ENCODE measurements at regions not wholly inside any gene's neighbourhood (a gene's known extent, or its start where the extent isn't known, plus 50 kb on each side); places are given as distances from the start of the nearest gene placed in this dataset.

DNA sequence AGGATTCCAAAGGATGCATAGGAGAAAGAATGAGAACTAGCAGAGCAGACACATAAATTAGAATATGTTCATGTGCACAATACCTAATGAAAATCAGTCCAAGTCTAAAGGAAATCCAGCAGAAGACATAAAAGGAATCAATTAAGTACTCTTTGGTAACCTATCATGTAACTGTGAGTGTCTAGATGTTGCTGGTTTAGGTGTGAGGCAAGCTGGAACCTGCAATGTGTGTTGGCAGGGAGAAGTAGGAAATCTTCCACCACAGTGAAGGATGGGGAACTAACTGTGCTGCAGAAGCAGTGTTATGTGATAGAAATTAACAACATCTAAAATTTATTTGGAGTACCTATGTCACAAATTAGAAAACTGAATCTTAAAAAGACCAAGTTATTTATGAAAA, 330.8 kb upstream of the DKK2 start:
- Histone ChIP-seq H3K4me2 (no peak overlapping the region), H3K79me2 (ENCODE audit: low read depth) (no peaks in the 10 kb centered on the region), H3K4me1 (replicated peaks; ENCODE audit: insufficient read depth) (no peaks in the 10 kb centered on the region), H3K9me2 (ENCODE audit: insufficient read depth) (no peaks in the 10 kb centered on the region), H3F3A (ENCODE audit: insufficient read depth, low read depth) (no peaks in the 10 kb centered on the region), H3K4me3 (no peak overlapping the region), H3K9me3 (ENCODE audit: insufficient read depth, low read depth) (no peaks in the 10 kb centered on the region), H2AFZ (no peak overlapping the region), H3K27ac (no peak overlapping the region), H3K27me3 (ENCODE audit: insufficient read depth, low read depth) (no peaks in the 10 kb centered on the region), H4K20me1 (ENCODE audit: insufficient read depth) (no peaks in the 10 kb centered on the region), H3K36me3 (ENCODE audit: low read depth) (no peaks in the 10 kb centered on the region)
- intact Hi-C loops (cut with micrococcal nuclease; ENCODE audit: unreplicated experiment) = no loop called here
- ChIA-PET POLR2A (ENCODE audit: unreplicated experiment) (no interaction called here), CTCF (no interaction called here)
- no peak for DNase-seq
- TF ChIP-seq EZH2 (IDR thresholded peaks at IDR 0.05; ENCODE audit: low read depth) = no peak
- TF ChIP-seq, protein P1, sequence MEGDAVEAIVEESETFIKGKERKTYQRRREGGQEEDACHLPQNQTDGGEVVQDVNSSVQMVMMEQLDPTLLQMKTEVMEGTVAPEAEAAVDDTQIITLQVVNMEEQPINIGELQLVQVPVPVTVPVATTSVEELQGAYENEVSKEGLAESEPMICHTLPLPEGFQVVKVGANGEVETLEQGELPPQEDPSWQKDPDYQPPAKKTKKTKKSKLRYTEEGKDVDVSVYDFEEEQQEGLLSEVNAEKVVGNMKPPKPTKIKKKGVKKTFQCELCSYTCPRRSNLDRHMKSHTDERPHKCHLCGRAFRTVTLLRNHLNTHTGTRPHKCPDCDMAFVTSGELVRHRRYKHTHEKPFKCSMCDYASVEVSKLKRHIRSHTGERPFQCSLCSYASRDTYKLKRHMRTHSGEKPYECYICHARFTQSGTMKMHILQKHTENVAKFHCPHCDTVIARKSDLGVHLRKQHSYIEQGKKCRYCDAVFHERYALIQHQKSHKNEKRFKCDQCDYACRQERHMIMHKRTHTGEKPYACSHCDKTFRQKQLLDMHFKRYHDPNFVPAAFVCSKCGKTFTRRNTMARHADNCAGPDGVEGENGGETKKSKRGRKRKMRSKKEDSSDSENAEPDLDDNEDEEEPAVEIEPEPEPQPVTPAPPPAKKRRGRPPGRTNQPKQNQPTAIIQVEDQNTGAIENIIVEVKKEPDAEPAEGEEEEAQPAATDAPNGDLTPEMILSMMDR (conservative IDR thresholded peaks at IDR 0.05) = no peak
- BruUV-seq (replicated peaks) = no TSS peak

DNA sequence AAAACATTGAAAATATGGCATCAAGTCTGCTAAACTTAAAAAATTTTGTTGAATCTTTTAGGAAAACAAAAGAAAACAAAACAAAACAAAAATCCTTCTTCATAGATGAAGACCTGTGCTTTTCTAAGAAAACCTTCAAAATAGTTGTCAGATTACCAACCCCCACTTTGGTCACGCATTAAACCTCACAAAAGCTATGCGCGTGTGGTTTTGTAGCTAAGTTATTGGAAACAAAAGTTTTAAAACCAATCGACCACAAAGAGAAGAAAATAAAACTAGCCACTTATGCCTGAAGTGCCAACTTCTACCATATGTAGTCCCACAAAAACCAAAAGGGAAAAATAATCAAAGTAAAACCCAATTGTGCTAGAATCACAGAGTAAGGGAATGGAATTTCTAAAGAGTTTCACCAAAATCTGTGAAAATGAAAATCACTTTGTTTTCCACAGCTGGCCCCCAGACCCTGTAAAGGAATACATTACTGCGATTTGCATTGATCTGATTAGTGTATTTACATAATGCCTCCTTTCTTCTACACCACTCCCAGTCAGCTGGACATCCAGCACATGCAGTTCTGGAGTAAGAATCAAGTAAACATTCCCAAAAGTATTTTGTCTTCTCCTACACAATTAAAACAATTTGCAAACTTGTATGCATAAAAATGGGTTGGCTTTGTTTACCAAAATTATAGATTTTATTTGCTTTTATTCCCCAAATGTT, 330.1 kb upstream of the DKK2 start:
- Histone ChIP-seq H3K79me2 (ENCODE audit: low read depth) (no peaks in the 10 kb centered on the region), H3K27ac (no peak overlapping the region), H3K4me1 (replicated peaks; ENCODE audit: insufficient read depth) (no peaks in the 10 kb centered on the region), H3K4me3 (no peak overlapping the region), H4K20me1 (ENCODE audit: insufficient read depth) (no peaks in the 10 kb centered on the region), H3K9me2 (ENCODE audit: insufficient read depth) (no peaks in the 10 kb centered on the region), H3K27me3 (ENCODE audit: insufficient read depth, low read depth) (no peaks in the 10 kb centered on the region), H2AFZ (no peak overlapping the region), H3K36me3 (ENCODE audit: low read depth) (no peaks in the 10 kb centered on the region), H3F3A (ENCODE audit: insufficient read depth, low read depth) (no peaks in the 10 kb centered on the region), H3K4me2 (no peak overlapping the region), H3K9me3 (ENCODE audit: insufficient read depth, low read depth) (no peaks in the 10 kb centered on the region)
- BruUV-seq (replicated peaks) = no TSS peak
- POLR2A ChIA-PET (ENCODE audit: unreplicated experiment) = no interaction called here
- CTCF ChIA-PET = no interaction called here
- DNase-seq = no peak
- intact Hi-C loops (cut with micrococcal nuclease; ENCODE audit: unreplicated experiment) = no loop called here
- TF ChIP-seq, protein P1 (conservative IDR thresholded peaks at IDR 0.05) = no peak
- TF ChIP-seq EZH2 (IDR thresholded peaks at IDR 0.05; ENCODE audit: low read depth) = no peak

DNA sequence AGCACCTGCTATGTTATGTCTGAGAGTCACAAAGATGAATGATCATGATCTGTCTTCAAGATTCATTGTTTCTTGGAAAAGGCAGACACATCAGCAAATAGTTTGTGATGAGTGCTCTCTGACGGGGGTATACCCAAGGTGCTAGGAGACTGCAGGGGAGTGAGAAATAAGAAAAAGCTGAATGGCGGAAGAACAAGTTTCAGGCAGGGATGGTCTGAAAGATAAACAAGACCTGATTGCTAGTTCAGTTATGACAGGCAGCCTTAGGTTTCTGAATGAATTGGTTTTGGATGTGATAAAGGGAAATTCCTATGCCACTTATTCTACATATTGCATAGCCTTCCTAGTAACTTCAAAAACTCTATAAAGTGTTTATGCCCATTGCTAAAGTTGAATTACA, 327.0 kb upstream of the DKK2 start:
- Histone ChIP-seq H3F3A (ENCODE audit: insufficient read depth, low read depth) (no peaks in the 10 kb centered on the region), H3K36me3 (ENCODE audit: low read depth) (no peaks in the 10 kb centered on the region), H4K20me1 (ENCODE audit: insufficient read depth) (no peaks in the 10 kb centered on the region), H3K9me2 (ENCODE audit: insufficient read depth) (no peaks in the 10 kb centered on the region), H3K4me1 (replicated peaks; ENCODE audit: insufficient read depth) (no peaks in the 10 kb centered on the region), H3K79me2 (ENCODE audit: low read depth) (no peaks in the 10 kb centered on the region), H3K9me3 (ENCODE audit: insufficient read depth, low read depth) (no peaks in the 10 kb centered on the region), H3K4me3 (no peak overlapping the region), H3K27ac (no peak overlapping the region), H3K4me2 (no peak overlapping the region), H3K27me3 (ENCODE audit: insufficient read depth, low read depth) (no peaks in the 10 kb centered on the region), H2AFZ (no peak overlapping the region)
- TF ChIP-seq EZH2 (IDR thresholded peaks at IDR 0.05; ENCODE audit: low read depth) = no peak
- TF ChIP-seq, protein P1 (conservative IDR thresholded peaks at IDR 0.05) = no peak
- DNase-seq = no peak
- no TSS peak for BruUV-seq (replicated peaks)
- POLR2A ChIA-PET (ENCODE audit: unreplicated experiment) = no interaction called here
- intact Hi-C loops (cut with micrococcal nuclease; ENCODE audit: unreplicated experiment) = no loop called here
- CTCF ChIA-PET = no interaction called here
